ENCODE measurements at regions not wholly inside any gene's neighbourhood (a gene's known extent, or its start where the extent isn't known, plus 50 kb on each side); places are given as distances from the start of the nearest gene placed in this dataset.

DNA sequence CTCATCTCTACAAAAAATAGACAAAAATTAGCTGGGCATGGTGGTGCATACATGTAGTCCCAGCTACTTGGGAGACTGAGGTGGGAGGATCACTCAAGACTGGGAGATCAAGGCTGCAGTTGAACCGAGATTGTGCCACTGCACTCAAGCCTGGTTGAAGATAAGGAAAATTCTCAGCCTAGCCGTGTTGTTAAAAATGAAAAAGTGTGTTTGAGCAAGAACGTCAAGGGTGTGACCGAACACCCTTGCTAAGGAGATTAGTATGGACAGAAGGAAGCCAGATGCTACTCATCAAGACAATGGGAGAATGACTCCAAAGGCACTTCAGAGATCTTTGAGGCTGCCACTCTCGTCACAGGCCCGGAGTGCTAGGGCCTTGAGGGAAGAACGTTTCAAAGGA, 70.0 kb upstream of the NDUFV2 start:
- TF ChIP-seq CTBP1 (IDR thresholded peaks at IDR 0.05; ENCODE audit: borderline replicate concordance): no peak
- no peak for TF ChIP-seq SUZ12 (IDR thresholded peaks at IDR 0.05)
- no peak for TF ChIP-seq ARNT (IDR thresholded peaks at IDR 0.05)
- no peak for TF ChIP-seq FOXK2 (IDR thresholded peaks at IDR 0.05)
- no peak for TF ChIP-seq ZNF384 (IDR thresholded peaks at IDR 0.05)
- TF ChIP-seq, protein P1, sequence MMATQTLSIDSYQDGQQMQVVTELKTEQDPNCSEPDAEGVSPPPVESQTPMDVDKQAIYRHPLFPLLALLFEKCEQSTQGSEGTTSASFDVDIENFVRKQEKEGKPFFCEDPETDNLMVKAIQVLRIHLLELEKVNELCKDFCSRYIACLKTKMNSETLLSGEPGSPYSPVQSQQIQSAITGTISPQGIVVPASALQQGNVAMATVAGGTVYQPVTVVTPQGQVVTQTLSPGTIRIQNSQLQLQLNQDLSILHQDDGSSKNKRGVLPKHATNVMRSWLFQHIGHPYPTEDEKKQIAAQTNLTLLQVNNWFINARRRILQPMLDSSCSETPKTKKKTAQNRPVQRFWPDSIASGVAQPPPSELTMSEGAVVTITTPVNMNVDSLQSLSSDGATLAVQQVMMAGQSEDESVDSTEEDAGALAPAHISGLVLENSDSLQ (IDR thresholded peaks at IDR 0.05): no peak
